TTC549 (cell line): ENCODE measurements at regions not wholly inside any gene's neighbourhood (a gene's known extent, or its start where the extent isn't known, plus 50 kb on each side); places are given as distances from the start of the nearest gene placed in this dataset.
A peak's percentile ranks its signal among the peaks of the same experiment; 100 is the strongest.

Experiments
- FAIRE-seq: peaks from 2 replicates; lab custom pipeline; 2012; peaks lifted over from hg19 to GRCh38; lab: Jason Lieb, UNC

DNA sequence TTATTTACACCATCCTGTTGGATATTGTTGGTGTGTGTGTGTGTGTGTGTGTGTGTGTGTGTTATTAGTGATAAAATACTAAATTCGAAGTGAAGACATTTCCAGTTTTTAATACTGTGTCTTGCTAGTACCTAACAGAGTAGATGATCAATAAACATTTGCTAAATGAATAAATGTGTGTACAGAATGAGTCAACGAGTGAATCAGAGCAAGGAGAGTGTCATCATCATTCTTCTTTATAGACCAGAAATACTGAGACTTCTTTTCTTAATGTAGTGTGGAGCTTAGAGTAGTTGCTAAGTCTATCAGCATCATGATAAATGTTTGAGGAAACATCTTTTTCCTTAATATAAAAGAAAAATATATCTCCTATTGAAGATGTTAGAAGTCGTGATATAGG lies 169.7 kb upstream of the SATB2 start:
- no peak for FAIRE-seq

DNA sequence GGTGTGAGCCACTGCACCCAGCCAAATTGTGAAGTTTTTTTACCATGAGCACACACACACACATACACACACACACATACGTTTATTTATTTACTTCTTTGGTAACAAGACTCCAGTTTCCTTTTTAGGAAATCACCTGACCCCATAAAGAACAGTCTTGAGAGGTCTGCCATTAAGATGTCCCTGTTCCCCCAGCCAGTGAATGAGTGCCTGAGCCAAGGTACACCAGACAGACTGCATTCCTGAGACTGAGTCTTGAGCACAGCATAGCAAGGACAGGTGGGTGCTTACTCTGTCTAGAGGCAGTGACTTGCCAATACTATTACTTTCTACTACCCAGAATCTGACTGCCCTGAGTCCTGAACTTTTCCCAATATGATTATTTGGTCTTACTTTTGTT lies 167.2 kb upstream of the SATB2 start:
- FAIRE-seq, result no peak

DNA sequence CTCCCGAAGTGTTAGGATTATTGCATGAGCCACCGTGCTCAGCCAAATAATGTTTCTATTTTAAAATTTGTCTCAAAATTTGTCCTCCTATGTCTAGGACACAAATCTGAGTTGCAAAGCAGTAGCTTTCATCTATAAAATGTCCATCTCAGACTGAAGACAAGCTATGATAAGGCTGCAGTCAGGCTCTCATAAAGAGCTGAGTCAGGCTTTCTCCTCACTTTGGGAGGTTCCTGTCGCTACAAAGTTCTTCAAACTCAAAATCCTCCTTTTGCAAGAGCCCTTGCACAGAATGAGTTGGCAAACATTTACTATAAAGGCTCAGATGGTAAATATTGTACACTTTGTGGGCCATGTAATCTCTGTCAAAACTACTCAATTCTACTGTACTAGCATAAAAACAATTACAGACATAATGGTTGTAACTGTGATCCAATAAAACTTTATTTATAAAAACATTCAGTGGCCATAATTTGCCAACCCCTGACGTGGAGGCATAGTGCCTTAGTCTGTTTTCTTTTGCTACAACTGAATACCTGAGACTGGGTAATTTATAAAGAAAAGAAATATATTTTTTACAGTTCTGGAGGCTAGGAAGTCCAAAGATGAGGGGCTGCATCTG lies 154.9 kb upstream of the SATB2 start:
- no peak for FAIRE-seq

DNA sequence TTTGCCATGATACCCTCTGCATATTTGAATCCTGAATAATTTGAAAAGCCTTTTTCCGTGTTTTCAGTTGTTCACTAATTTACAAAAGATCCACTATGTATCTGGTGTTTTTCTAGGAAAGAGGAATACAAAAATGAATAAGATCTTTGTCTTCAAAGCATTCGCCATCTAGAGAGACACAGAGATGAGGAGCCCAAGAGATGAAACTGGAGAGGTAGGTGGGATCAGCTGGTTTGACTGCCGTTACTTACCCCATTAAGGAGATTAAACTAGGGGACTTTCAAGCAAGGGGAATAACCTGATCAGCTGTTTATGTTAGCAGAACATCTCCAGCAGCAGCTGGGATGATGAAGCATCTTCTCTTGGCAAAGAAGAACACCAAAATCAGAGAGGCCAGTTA lies 150.2 kb upstream of the SATB2 start:
- no peak for FAIRE-seq

DNA sequence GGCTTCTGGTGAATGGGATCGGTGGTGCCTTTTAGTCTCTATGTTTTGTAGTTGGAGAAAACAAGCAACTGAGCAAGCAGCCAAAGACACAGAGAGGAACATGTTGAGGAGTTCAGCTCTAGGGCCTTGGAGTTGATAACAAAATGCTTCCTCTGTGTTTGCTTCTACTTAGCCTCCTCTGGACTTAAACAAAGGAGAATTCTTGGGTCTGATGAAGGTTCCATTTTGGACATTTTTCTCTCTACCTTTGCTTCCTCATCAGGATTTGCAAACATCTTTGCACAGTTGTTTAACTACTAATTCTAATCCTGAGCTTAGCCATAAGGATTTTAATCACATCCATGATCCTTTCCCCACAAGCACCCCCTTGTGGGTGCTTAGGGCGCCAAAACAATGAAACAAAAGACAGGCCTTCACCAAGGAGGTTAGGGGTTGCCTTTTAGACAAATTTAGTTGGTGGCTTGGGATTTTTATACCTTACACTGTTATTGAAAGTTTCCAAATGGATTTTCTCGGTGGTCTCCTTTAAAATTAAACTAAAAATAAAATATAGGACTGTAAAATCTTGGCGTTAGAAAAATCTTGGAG lies 148.5 kb upstream of the SATB2 start:
- FAIRE-seq, result no peak

DNA sequence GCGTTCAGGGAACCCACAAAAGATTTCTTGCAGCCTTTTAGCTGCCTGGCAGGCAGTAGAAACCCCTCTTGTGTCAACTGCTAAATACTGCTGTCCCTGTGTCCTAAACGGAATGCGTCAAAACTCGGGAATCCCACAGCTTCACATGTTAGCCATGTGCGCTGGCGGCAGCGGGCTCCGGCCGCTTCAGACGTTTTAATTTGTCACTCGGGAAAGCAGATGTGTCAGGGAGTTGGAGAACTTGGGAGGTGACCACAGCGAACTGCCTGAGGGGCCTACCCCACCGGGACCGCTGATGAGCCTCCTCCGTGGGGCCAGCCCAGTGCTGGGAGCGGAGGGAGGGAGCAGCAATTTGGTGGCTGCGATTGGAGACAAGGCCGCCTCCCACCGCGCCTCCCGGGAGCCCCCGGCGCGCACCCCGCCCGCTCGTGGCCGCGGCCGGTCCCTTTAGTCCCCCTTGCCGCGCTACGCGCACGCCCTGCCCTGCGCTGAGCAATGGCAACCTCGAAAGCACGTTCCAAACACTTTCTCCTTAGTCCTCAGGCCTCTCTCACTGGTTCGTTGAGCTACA lies 146.1 kb upstream of the SATB2 start:
- FAIRE-seq, result no peak

DNA sequence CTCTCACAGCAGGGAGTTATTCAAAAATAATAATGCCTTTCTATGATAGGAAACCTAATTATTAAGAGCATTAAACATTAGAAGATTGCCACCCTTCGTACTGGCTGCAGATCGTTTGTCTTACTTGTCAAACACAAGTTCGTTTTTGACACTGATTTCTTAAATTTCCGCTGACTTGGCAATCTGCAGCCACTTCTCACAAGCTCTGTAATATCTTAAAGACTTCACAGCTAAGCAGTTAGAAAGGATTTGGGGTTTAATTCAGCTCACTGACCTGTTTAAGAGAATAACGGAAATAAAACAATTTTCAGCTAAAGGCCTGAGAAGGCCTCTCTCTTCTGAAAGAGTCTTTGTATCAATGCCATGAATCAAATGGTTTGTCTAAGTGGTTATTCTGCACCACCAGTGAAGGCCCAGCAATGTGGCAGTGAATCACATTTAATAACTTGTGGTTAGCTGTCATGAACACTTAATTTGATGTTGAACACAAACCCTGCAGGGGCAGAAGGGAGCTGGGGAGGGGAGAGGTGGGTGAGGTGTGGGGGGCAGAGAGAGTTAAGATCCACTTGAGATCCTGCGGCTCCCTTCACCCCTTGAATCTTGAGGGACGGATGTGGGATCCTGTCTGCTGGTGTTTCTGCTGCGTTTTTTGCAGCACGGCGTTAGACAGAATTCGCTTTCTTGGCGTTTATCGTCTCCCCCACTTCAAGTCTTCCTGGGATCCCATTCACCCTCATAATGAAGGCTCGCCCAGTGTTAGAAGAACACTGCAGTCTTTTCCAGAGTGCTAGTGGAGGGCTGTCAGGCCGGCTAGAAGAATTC lies 145.4 kb upstream of the SATB2 start:
- FAIRE-seq, result no peak

DNA sequence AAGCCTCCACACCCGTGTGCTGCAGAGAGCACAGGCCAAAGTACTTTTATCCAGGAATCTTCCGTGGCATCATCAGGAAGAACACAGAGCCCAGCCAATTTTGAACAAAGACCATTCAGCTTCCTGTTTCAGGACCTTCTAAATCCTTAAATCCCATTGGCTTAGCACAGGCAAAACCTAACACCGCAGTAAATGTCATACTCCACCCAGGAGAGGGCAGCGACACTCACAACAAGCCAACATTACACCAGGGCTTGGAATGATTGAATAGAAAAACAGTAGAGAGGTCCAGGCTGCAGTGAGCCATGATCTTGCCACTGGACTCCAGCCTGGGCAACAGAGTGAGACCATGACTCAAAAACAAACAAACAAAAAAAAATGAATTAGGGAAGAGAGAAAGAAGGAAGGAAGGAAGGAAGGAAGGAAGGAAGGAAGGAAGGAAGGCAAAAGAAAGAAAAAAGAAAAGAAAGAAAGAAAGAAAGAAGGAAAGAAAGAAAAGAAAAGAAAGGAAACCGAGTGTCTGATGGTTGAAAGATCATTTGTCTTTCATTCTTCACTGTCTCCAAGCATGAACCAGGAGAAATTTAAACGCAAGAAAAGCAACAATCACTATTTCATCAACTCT lies 144.6 kb upstream of the SATB2 start:
- FAIRE-seq, result no peak

DNA sequence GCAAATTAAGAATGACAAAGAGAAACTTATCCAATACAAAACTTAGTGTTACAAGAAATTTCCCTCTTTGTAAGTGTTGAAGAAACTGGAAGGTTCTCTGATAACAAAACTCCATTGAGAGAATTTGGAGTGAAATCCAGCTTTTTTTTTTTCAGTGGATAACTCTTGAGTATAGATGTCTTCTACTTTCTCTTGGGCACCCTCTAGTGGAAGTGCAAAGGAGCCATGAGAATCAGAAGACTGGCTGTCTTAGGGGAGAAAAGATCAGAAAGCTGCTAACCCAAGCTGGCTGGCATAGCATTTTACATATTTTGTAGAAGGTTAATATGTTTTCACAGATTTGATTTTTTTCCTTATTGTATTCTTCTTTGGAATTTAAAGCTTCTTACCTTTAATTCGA lies 138.8 kb upstream of the SATB2 start:
- peak; percentile 61 for FAIRE-seq

DNA sequence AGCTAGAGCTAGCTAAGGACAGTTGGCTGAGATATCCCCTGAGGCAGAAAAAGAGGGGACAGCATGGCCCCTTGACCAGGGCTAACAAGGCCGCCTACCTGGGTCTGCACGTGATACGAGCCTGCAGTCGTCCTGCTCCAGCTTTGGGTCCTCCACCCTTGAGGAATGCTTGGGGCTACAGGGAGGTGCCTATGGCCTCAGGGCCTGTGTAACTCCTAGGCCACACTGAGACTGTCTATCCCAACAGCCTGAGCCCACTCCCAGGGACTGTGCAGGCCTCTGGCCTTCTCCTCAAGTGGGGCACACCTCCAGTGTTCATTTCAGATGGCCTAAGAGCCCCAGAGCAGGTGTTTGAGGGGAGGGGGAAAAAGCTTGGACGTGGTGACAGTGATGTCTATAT lies 136.7 kb upstream of the SATB2 start:
- FAIRE-seq, result no peak

DNA sequence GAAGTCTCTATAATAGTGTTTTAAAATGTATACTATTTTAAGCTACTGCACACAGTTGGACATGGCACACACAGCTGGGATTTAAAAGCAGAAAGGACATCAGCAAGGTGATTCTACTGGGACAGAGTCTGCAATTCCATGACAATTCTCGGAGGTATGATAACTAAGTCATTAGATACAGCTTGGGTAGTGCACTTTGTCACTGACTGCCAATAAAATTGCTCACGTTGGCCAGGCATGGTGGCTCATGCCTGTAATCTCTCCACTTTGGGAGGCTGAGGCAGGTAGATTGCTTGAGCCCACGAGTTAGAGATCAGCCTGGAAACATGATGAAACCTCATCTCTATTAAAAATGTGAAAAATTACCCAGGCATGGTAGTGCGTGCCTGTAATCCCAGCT lies 134.1 kb upstream of the SATB2 start:
- FAIRE-seq, result no peak

DNA sequence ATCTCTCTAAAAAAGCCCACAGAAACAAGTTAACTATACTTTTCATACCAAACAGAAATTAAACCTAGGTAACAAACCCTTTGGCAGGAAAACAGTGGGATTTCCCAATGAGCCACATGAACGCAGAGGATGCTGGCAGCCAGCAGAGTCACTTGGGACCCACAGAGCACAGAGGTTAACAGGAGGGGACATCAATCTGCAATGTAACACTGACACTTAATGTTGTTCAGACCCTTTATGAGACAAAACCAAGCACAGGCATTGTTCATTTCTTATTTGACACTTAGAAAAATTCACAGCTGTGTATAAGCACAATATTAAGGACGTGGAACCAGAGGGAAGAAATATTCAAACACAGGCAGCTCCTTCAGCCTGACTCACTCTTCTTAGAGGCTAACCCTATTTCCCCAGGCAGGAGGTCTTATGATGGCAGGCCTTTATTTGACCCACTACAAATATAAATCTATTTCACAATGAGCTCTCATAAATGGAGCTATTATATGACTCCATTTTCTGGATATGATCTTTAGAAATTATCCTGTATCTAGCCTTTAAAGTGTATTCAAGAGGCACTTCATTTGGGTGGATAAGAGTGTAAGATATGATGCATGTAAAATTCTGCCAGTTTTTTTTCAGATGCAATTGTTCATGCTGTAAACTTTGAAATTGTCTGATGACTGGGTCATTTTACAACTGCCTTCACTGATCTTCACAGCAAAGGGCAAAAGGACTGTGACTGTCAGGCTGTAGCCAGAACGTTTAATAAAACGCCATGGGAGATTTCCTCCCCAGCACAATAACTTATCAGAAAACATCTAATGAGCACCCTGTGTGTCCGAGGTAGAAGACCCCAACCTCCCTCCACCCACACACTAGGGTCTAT lies 132.8 kb upstream of the SATB2 start:
- no peak for FAIRE-seq

DNA sequence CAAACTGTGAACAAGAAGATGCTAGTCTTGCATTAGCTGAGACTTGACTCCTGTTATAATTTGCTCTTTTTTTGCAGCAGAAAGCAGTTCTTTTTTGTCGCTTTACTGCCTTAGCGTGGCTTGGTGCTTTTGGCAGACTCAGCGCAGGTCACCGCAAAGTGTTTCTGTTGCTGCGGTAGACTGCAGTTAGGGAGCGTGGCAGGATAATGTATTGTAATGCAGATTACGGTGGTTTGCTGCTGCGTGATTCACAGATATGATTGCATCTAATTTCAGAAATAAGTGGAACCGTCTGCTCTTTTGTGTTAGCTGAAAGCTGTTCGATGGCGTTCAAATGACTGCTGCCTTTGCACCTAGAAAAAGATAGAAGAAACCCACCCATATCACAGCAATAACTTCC lies 131.6 kb upstream of the SATB2 start:
- FAIRE-seq, result no peak

DNA sequence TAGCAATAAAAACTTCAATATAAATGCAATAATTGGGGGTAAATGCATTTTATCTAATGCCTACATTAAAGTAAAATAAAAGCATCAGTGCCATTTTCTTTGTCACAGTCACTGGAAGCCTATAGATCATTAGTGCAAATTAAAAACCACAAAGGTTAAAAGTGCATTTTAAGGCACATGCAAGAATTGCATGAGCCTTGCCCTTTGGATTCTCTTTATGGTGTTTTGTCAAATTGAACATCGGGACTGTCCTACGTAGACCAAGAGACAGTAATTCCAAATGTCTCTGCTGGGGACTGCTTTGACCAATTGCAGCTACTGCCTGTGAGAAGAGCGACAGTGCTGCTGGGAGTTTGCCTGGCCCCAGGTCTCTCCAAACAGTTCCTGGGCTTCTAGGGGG lies 130.3 kb upstream of the SATB2 start:
- no peak for FAIRE-seq

DNA sequence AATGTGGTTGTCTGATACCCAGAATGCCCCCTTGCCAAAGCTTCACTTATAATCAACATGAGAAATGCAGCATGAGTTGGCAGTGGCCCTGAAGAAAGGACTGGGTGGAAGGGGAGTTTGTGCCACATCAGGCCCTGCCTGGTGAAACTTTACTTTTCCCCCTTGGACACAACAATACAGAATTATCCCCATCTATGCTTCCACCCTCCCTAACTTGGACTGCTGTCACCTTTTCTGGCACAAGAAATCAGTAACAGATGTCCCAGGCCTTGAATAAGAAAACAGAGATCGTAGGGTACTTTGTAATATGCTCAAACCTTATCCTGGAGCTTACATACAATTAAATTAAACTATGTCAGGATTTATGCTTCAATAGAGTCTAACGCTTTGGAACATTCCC lies 128.9 kb upstream of the SATB2 start:
- FAIRE-seq, result no peak

DNA sequence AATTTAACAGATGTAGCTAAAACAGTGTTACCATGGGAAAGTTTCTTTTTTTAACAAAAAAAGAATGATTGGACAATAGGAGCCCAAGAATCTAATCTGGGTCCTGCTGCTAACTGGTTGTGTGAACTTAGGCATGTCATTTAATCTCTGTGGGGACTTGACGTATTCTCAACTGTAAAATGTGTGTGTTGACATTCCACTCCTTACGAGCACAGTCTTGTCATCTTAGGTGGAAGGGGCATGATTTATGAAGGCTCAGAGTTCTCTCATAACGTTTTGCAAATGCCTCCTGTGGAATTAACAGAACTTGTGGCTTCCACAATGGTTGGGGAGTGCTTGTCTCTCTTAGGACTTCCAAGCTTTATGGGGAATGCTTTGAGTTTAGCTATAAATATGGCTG lies 125.9 kb upstream of the SATB2 start:
- no peak for FAIRE-seq

DNA sequence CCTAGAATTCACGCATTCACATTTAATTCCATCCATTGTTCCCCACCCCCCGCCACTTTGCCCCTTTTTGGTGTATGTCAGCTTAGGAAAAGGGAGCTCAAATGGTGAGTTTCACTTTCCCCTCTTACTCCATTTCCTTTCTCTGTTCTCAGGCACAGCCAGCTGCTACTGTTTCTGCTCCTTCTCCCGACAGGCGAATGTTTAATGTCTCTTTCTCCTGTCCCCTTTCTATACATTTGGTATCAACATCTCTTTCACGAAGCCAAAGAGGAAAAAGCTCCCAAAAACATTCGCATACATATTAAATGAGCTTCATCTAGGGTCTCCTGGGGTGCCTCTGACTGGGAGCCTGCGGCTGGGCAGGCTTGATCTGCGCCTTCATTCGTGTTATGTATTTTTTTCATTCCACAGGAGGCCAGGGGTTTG lies 124.2 kb upstream of the SATB2 start:
- FAIRE-seq, result no peak

DNA sequence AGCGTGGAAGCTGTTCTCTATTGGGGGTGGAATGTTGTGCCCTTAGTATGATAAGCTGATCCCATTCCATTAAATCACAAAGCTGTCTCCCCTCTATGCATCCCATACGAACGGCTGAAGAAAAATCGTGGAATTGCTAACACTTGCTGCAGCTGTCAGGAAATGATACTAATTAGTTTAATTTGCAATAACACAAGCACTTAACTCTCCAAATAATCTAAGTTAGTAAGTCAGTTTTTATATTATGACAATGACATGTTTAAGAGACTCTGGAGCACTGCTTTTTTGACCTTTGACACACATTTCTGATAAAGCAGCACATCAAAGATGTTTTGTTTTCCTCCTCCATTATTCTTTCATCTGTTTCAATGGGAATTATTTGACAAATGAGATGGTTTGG lies 123.7 kb upstream of the SATB2 start:
- FAIRE-seq, result no peak

DNA sequence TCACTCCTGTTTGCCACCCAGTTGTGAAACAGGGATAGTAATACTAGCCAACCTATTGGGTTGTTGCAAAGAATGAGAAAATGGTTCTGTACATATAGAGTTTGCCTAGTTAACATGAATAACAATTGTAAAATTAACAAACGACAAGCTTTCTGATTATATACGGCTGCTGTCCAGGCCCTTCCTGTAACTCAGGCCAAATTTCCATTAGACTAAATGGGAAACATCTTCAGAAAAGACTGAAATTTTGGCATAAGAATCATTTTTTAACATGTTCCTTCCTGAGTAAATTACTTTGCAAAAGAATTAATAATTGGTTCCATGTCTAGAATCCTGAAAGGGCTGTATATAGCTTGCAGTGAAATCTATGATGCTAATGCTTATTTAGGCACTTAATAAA lies 117.7 kb upstream of the SATB2 start:
- no peak for FAIRE-seq

DNA sequence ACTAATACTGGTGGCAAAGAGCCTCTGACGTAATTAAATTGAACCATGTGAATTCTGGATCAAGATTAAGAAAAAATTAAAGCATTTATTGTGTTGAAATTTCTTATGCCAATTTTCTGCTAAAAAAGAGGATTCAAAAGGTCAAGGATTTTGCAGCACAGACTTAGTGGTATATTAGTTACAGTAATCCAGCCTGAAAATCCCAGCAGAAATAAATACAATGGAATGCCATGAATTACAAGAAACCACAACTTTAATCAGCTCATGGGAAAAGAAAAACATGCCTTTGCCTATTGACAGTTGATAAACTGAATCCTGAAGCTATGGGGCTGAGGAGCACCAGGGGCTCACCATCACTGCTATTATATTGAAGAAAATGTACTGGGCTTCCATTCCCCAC lies 114.8 kb upstream of the SATB2 start:
- no peak for FAIRE-seq

DNA sequence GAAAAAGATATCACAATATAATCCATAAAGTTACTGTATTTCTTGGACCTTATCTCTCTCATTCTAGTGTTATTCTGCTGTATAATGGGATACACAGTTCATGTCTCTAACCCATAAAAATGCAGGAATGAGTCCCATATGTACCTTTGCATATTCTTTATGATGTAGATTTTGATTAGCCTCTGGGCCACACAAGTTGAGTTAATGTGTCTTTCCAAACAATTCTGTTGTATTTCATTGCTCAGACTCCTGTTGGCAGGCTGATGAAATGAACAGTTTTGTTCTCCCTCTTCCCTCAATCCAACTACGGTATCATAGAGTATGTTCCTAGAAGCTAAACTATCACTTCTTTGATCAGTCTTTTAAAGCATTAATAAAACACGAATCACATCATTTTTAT lies 113.2 kb upstream of the SATB2 start:
- no peak for FAIRE-seq

DNA sequence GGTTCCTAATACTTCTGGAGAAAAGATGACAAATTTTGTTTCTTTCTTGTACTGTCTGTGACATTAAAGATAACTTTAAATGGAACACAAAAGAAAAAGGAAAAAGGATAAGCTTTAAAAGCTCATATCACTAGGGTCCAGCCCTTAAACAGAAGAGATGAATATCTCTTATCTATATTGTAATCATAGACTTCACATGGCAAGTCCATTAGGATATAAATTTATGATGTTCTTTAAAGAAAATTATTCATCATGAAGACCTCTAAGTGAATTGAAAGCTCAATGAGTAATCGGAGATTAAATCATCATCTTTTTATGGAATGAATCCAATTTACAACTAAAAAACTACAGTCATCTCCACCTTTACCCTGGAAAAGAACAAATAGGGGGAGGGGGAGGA lies 111.6 kb upstream of the SATB2 start:
- no peak for FAIRE-seq
